DMS79 treated with DMSO at 0.1 percent for 48 hours (cell line): ENCODE measurements at regions not wholly inside any gene's neighbourhood (a gene's known extent, or its start where the extent isn't known, plus 50 kb on each side); places are given as distances from the start of the nearest gene placed in this dataset.

Experiments used
- DNase-seq: peaks from one replicate; lab custom pipeline; 2025; lab: John Stamatoyannopoulos, UW

DNA sequence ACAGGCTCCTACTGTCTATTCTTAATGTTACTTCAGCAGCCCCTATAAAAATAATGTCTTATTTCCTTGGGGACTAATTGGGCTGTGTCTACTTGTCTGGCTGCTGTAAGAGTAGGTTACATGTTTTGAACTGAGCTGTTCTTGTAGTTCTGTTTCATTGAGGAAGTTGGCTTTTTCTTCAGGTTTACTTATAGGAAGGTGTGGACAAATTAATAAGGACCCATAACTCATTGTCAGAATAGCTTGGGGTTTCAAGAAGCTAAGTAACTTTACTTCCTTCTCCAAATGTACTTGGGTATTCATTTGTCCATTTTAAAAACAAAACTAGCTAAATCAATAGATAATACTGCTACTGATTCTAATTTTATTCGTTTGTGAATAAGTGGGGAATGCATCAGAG lies 487.2 kb downstream of the FAT4 start:
- no peak for DNase-seq

DNA sequence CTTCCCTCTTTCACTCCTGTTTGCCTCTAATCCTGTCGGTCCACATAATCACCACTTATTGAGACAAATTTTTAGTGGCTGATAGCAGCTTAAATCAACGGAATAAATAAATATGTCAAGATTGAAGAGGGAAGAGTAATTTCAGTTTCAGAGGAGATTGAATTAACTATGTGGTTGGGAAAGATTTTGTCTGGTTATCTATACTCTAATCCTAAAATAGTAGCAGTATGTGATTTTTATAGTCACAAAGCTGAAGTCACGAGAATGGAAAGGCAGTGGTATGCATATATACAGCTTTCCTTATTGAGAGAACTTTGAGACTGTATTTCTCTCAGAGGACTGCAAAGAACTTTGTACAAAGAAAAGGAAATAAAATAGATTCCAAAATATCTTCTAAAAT lies 493.3 kb downstream of the FAT4 start:
- DNase-seq: no peak

DNA sequence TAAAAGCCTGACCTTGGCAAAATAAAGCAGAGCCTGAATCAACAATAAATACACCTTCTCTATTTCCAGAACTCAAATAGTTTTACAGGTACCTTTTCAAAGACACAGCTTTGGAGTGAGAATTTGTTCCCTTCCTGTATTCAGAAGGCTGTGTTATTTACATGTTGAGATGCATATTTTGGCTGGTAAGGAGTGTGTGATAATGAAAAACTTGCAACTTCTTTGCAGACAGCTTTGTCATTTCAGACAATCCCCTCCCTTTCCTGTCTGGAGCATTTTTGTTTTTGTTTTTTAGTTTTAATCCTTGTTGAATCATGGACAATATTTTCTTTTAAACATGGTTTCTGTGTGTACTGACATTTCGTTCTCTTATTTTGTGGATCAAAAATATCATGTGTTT lies 493.8 kb downstream of the FAT4 start:
- DNase-seq: no peak

DNA sequence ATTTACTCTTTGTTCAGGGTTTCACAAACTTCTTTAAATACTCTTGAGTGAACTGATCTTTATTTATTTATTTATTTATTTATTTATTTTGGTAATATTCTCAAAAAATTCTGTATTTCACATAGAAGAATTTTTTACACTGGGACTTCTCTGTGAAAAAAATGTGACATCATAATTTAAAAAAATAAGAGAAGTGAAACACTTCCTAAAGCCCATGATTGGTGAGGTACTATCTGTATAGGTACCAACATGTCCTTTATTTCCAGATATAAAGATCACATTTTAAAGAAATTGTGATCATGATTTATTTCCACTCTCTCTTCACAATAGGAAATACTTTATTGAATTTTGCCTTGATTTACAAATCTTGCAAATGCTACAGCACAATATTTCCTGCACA lies 497.1 kb downstream of the FAT4 start:
- no peak for DNase-seq

DNA sequence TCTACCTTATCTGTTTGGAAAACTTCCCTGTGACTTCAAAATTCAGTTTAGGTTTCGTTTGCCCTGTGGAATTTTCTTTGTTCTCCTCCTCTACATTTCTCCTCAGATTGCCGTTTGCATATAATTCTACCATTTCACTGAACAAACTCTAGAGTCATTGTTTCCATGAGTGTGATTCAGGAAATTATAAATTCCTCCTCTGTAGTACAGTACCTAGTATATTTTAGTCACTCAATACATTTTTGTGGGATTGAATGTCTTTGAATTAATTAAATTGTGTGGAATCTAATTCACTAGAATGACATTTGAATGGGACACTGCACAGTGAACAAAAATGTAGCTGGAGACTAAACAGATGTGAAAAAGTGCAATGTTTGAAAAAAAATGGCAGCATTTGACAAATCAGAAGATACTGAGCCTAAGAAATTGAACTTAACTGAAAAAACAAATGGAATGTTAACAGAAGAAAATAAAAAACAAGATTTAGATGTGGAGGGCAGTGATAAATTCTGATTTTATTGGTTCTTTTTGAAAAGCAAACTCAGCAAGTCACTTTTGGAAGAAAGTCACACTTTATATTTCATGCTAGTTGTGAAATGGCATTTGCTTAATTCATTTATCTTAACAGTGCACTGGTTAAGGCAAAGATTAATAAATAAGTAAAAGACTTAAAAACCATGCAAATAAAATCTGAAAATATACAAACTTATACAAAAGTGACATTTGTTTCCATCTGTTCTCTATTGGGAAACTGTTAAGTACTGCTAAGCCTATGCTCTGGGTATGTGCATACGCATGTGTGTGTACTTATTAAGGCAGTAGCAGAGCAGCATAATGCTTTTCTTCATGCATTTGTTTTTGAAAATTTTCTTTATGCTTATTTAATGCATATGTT lies 512.3 kb downstream of the FAT4 start:
- DNase-seq: no peak

DNA sequence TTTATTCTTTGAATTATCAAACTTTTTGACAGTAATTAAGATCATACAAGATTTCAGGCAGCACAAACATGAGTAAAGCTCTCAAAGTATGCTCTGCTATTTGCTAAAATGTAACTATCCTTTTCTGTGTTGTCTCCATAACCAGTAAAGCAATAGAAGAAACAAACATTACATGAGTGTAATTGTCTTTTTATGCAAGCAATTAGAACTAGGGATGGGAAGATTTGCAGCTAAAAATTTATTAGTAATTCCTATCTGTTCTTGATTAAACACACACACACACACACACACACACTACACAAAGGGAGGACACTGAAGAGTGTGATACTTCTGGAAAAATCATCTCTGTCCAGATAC lies 512.9 kb downstream of the FAT4 start:
- DNase-seq: no peak

DNA sequence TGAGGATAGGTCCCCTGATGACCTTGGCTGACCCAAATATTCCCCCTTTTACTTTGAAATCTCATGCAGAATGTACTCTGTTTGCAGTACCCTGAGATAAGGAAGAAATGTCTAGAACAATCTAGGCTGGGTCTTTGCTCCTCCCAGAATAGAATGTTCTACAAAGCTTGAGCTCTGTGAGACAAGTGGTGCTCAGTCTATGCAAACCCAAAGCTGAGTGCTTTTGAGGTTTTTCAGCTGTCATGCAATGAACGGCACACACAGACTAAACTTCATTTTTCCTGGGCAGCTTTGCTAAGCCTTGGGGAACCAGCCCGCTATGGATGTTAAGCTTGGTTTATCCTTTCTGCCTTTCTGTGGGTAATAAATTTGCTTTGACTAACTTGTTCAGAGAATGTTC lies 513.6 kb downstream of the FAT4 start:
- DNase-seq: no peak

DNA sequence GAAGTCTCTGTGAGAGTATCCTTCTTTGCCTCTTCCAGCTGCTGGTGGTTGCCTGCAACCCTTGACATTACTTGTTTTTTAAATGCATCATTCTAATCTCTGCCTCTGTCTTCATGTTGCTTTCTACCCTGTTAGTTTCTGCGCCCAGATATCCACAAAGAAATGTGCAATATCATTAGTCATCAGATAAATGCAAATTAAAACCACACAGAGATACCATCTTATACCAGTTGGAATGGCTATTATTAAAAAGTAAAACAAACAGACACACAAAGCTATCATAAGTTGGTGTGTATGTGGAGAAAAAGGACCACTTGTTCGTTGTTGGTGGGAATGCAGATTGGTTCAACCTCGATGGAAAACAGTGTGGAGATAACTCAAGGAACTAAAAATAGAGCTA lies 517.4 kb downstream of the FAT4 start:
- no peak for DNase-seq

DNA sequence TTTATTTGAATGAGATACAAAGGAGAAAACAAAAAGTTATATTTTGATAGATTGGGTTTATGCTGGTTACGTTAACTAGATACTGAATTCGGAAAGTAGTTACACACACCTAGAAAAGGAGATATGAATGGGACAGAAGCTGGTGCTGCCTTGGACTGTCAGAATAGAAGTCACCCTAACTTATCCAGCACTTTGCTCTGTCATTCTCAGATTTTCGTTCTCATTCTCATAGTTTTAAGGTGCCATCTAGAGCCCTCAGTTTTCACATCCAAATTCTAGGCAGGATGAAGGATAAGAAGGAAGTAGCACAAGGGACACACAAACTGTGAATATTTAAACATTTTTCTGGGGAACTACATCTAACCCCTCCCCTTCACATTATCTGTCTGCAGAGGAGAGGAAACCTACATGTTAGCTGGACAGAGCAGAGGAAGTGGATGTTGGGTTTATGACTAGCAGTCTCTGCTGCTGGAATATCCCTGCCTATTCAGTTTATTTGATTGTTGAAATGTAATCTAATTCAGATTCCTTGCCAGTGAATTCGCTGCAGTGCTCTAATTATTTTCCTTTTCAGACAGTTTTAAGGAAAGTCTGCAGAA lies 521.9 kb downstream of the FAT4 start:
- DNase-seq: no peak

DNA sequence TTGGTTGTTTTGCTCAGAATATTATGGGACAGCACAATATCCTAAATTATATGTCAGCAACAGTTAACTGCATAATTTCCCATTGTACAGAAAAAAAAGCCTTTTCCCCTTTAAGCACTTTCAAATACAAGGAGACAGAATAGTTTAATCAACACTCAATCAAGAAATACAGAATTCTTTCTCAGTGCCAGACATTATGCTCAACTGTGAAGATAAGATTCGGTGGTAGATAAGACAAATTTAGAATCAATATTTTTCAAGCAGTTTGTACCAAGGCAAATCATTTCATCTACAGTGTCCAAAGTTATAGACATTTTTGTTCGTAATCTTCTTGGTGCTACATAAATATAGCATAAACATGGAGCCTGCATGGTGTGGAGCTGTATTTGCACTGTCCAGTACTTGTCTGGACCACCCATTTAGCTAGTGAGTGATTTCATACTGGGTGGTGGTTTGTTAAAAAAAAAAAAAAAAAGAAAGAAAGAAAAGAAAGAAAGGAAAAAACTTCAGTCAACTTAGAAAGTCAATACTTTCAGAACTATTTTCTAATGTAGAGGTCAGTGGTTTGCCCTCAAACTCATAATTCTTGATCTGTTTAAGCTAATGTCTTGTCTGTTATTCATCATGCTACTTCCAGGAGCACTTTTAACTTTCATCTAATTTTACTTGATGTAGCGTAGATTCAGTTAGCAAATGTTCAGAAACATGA lies 522.9 kb downstream of the FAT4 start:
- no peak for DNase-seq

DNA sequence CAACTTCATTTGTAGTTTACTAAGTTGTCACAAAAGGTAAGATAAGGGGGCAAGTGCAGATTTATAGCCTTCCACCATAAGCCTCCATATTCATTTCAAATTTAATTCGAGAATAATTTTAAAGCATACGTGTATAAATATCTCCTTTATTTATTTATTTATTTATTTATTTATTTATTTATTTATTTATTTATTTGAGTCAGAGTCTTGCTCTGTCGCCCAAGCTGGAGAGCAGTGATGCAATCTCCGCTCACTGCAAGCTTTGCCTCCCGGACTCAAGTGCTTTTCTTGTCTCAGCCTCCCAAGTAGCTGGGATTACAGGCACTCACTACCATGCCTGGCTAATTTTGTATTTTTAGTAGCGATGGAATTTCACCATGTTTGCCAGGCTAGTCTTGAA lies 523.4 kb downstream of the FAT4 start:
- DNase-seq: no peak

DNA sequence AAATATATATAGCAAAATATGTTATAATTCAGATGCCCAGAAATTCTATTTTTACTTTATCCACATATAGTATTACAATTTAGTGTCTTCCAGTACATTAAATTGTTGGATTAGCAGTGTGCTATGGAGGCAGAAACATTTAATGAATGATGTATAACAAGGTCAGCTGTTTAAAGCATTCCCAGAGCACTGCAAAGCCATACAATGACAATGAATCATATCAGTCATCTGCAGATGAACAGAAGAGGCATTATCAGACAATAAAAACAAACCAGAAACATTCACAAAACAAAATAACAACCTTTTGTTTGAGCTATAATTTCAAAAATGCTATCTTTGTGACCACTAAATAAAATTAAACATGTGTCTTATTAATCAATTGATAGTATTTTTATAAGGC lies 524.2 kb downstream of the FAT4 start:
- no peak for DNase-seq

DNA sequence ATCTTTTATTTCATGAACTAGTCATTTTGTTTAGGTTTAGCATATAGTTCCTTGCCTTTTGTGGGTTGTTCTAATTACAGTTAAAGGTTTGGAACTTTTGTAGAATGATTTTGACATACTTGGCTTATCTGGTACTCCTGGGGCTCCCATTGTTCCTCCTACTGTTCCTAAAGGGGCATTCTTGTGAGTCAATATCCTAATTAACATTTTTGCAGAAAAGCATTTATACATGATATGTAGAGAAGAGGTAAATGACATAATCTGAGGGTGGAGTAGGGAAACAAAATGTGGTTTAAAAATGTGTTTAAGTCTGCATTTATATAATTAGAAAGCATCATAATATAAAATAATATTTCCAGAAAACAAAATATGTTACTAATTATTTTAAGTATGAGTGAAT lies 529.2 kb downstream of the FAT4 start:
- DNase-seq: no peak

DNA sequence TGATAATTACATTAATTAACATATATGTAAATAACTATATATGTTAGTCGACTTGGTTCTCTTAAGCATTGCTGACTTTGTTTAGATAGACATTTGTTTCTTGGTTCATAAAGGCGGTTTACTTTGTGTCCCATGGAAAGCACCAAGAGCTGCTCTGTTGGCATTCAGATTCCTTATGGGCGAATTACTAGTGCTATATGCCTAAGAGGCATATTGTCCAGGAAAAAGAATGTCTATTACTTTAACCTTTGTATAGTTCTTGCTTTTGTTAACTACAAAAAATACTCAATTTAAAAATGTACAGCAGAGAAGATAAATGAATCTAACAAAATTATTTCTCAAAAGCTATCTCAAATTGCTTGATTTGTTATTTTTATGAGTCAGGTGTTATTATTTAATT lies 532.8 kb downstream of the FAT4 start:
- DNase-seq: no peak

DNA sequence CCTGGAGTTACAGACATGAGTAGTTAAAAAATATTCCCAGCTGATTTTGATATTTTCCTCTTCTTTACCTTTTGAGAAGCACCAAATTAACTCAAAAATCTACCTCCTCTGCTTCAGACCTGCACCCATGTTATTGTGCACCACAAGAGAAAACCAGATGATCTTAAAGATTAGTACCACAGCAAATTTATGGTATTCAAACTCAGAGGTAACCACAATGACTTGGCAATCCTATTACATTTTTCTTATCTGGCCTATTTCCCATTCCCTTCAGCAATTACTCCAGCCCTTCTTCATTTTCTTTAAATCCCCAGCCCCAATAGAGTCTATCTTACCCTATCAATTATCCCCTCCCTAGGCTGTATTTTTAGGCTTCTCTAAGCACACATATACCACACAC lies 535.1 kb downstream of the FAT4 start:
- DNase-seq: no peak

DNA sequence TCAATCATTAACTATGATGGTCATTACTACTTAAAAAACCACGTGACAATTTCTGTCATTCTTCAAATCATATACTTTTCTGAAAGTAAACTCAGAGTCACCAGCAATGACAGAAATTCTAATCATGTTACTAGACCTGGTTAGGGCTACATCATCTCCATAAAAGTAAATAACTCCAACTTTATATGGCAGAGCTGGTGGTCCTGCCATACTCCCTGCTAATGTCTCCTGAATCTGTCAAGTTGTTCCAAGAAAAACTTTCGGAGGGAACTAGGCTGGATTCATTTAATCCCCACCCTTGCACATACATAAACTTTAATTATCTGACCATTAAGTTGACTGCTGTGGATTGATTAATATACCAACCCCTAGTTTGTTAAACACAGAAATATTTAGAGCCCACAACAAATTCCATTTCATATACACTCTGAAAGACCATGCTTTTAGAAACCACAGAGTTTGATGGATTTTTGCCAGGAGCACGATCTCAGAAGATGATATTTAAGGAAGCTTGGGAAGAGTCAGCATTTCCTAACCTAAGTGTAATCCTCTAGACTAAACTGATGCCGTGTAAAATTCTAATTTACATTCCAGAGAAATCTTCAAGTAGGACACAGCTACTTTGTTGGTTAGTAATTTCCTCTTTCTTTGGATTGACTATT lies 577.0 kb downstream of the FAT4 start:
- no peak for DNase-seq

DNA sequence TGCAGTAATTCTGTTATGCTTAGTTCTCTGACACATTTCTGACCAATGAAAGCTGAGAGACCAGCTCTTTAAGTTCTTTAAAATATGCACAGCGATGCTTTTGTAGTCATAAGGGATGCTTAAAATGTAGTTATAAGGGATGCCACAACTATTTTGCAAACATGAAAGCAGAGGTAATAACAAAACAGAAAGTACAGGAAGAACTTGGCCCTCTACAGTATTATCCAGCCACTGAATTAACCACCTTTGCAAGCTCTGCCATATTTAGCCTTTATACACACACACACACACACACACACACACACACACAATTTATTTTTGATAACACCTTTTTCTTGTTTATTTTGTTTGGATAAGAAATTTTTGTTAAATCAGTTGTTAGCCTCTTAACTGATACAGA lies 590.0 kb downstream of the FAT4 start:
- DNase-seq: no peak

DNA sequence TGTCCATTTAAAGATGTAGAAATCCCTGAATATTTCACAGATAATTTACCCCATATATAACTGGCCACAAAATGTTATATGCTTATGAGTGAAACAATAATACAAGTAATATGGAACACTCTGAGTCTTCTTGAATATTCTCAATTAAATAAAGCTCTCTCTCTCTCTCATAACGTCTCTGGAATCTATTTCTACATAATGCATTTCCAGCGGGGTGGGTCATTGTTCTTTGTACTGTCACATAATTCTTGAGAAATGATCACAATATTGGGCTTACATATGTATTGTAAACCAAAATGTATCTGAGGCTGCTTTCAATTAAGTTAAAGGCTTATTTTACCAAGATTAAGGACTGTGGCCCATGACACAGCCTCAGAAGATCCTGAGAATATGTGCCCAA lies 596.3 kb downstream of the FAT4 start:
- no peak for DNase-seq

DNA sequence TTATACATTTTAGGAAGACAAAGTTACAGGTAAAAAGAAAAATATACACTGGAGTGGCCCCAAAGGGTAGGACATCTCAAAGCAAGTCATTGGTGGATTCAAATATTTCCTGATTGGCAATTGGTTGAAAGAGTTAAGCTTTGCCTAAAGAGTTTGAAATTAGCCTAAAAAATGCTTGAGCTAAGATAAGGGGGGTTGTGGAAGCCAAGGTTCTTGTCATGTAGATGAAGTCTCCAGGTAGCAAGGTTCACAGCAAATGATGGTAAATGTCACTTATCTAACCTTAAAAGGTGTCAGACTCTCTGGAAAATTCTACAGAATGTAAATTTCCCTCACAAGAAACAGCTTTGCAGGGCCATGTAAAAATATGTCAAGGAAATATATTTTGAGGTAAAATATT lies 596.7 kb downstream of the FAT4 start:
- DNase-seq: no peak

DNA sequence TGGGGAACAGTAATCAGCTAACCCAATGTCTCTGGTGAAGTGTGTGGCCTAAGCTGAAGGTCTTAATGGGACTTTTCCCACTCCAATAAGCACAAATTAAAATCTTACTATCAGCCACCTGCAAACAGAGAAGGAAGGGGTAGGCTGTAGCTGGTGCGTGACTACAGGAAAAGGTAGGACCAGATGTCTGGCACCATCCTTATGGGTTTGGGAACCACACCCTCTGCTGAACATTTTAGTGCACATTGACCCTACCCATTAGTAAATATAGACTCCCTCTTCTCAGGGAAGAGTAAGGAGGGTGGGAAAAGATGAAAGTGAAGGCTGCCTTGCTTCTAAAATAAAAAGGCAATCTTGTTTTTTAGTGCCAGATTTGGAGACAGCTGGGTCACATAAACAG lies 602.8 kb downstream of the FAT4 start:
- DNase-seq: no peak

DNA sequence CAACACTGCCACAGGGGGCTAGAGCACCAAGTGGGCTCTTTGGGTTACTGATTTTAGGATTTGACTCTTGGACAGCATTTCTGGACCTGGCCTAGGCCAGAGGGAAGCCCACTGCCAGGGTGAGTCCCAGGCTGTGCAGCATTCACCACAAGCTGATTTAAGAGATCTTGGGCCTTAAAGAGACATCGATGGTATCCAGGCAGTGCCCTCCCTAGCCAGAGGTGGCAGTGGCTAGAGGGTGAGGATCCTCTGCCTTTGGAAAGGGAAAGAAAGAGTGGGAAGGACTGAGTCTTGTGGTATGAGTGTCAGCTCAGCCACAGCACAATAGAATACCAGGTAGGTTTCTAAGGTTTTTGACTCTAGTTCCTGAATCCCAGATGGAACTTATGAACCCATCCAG lies 613.9 kb downstream of the FAT4 start:
- no peak for DNase-seq

DNA sequence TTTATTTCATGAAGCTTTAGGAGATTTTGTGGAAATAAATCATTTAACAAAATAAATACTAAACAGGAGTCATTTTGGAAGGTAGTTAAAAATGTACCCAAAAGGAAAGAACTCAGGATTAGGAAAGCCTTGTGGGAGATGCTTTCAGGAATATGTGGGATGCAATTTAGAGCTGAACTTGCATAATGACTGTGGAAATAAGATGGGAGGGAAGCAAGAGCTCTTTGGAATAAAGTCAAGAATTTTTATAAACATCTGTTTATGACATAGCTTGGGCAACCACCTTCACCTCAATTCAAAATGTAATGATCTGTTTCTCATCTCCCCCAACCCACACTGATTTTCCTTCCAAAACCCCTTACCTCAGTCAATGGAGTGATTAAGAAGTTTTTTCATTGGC lies 623.8 kb downstream of the FAT4 start:
- no peak for DNase-seq

DNA sequence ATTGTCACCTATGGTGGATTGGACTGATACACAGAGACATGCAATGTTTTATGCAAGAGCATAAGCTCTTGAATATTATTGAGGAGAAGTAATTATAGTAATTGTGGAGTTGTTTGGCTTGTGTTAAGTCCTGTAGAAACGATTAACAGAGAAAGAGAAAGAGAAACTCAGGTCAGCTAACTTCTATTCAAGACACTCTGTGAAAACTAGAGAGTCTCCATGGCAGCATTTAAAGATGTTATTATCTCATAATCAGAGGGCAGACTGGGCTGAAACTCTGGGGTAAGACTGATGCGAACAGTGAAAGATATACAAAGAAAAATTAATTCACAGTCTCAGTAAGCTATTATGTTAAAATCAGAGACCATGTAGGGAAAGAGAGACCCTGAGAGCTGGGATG lies 625.7 kb downstream of the FAT4 start:
- no peak for DNase-seq
